IPS-18a (cell line): ENCODE measurements at regions not wholly inside any gene's neighbourhood (a gene's known extent, or its start where the extent isn't known, plus 50 kb on each side); places are given as distances from the start of the nearest gene placed in this dataset.
"Not testable (repeated sequence)": the region's sequence is repeated elsewhere in the genome, so short reads cannot be mapped to it uniquely, and the experiment has no call there.

Experiments
- H3K27ac ChIP-seq: one replicate; pipeline ENCODE4 v1.5.1; 2013; ENCODE audit warnings: low read length
- H3K27me3 ChIP-seq: one replicate; pipeline ENCODE4 v1.6.1; 2013; ENCODE audit warnings: mild to moderate bottlenecking, low read length; ENCODE audit not compliant: control insufficient read depth, insufficient read depth
- H3K36me3 ChIP-seq: one replicate; pipeline ENCODE4 v1.6.1; 2013; ENCODE audit warnings: low read depth, low read length; ENCODE audit not compliant: control insufficient read depth
- H3K4me1 ChIP-seq: one replicate; pipeline ENCODE4 v1.6.1; 2013; ENCODE audit warnings: low read depth, low read length; ENCODE audit not compliant: control insufficient read depth
- H3K4me3 ChIP-seq: one replicate; pipeline ENCODE4 v1.5.1; 2013; ENCODE audit warnings: low read length
- H3K9ac ChIP-seq: one replicate; pipeline ENCODE4 v1.6.1; 2013; ENCODE audit warnings: mild to moderate bottlenecking, low read length, moderate library complexity
- H3K9me3 ChIP-seq: one replicate; pipeline ENCODE4 v1.6.1; 2013; ENCODE audit warnings: low read depth, low read length; ENCODE audit not compliant: control insufficient read depth

- Histone ChIP-seq H3K36me3 (no peaks in the 10 kb centered on the region), H3K4me3 (no peak overlapping the region), H3K27me3 (no peaks in the 10 kb centered on the region)
Measured at GRCh38 chr22:27251563-27251962, 550.0 kb downstream of the MN1 start.

GRCh38 chr22:27252282-27253049 lies 549.1 kb downstream of the MN1 start:
- Histone ChIP-seq H3K27ac (no peak overlapping the region), H3K4me1 (peaks cover 7% of the 10 kb centered on the region), H3K9ac (no peak overlapping the region), H3K9me3 (no peaks in the 10 kb centered on the region), H3K4me3 (no peak overlapping the region), H3K36me3 (no peaks in the 10 kb centered on the region), H3K27me3 (no peaks in the 10 kb centered on the region)

More at GRCh38 chr22:27251563-27251962, 550.0 kb downstream of the MN1 start:
- H3K27ac ChIP-seq = no peak overlapping the region
- H3K9ac ChIP-seq = no peak overlapping the region
- no peaks in the 10 kb centered on the region for H3K9me3 ChIP-seq
- H3K4me1 ChIP-seq = peaks cover 9% of the 10 kb centered on the region

GRCh38 chr22:27253108-27253902 lies 548.3 kb downstream of the MN1 start:
- Histone ChIP-seq H3K9ac (no peak overlapping the region), H3K4me3 (no peak overlapping the region), H3K27ac (no peak overlapping the region)

GRCh38 chr22:27254063-27254462 lies 547.5 kb downstream of the MN1 start:
- H3K36me3 ChIP-seq, H3K4me3 ChIP-seq, H3K9ac ChIP-seq, H3K27me3 ChIP-seq, H3K27ac ChIP-seq, H3K4me1 ChIP-seq, H3K9me3 ChIP-seq: not testable (repeated sequence)

More at GRCh38 chr22:27253108-27253902, 548.3 kb downstream of the MN1 start:
- H3K4me1 ChIP-seq = no peaks in the 10 kb centered on the region
- no peaks in the 10 kb centered on the region for H3K9me3 ChIP-seq
- H3K36me3 ChIP-seq = no peaks in the 10 kb centered on the region
- H3K27me3 ChIP-seq = no peaks in the 10 kb centered on the region

- H3K27ac ChIP-seq = no peak overlapping the region
- no peak overlapping the region for H3K4me3 ChIP-seq
- no peak overlapping the region for H3K9ac ChIP-seq
- H3K36me3 ChIP-seq = no peaks in the 10 kb centered on the region
- H3K4me1 ChIP-seq = peaks cover 7% of the 10 kb centered on the region
- no peaks in the 10 kb centered on the region for H3K27me3 ChIP-seq
- no peaks in the 10 kb centered on the region for H3K9me3 ChIP-seq
Measured at GRCh38 chr22:27255580-27255979, 546.0 kb downstream of the MN1 start.

- H3K36me3 ChIP-seq = no peaks in the 10 kb centered on the region
- H3K4me3 ChIP-seq = no peak overlapping the region
- no peak overlapping the region for H3K9ac ChIP-seq
- peaks cover 7% of the 10 kb centered on the region for H3K4me1 ChIP-seq
- no peaks in the 10 kb centered on the region for H3K27me3 ChIP-seq
- H3K9me3 ChIP-seq = no peaks in the 10 kb centered on the region
- H3K27ac ChIP-seq = no peak overlapping the region
Measured at GRCh38 chr22:27257987-27258386, 543.6 kb downstream of the MN1 start.

GRCh38 chr22:27258616-27259172 lies 542.9 kb downstream of the MN1 start:
- Histone ChIP-seq H3K4me1 (peaks cover 7% of the 10 kb centered on the region), H3K27ac (no peak overlapping the region), H3K36me3 (no peaks in the 10 kb centered on the region), H3K27me3 (no peaks in the 10 kb centered on the region), H3K4me3 (no peak overlapping the region), H3K9me3 (no peaks in the 10 kb centered on the region), H3K9ac (no peak overlapping the region)

- H3K27me3 ChIP-seq = no peaks in the 10 kb centered on the region
- H3K9ac ChIP-seq = no peak overlapping the region
- H3K9me3 ChIP-seq = no peaks in the 10 kb centered on the region
- peaks cover 7% of the 10 kb centered on the region for H3K4me1 ChIP-seq
- no peak overlapping the region for H3K27ac ChIP-seq
- no peaks in the 10 kb centered on the region for H3K36me3 ChIP-seq
- H3K4me3 ChIP-seq = no peak overlapping the region
Measured at GRCh38 chr22:27259433-27259832, 542.1 kb downstream of the MN1 start.

- no peak overlapping the region for H3K4me3 ChIP-seq
- no peak overlapping the region for H3K27ac ChIP-seq
- H3K36me3 ChIP-seq = no peaks in the 10 kb centered on the region
- H3K4me1 ChIP-seq = peaks cover 7% of the 10 kb centered on the region
- no peak overlapping the region for H3K9ac ChIP-seq
- no peaks in the 10 kb centered on the region for H3K27me3 ChIP-seq
- H3K9me3 ChIP-seq = no peaks in the 10 kb centered on the region
Measured at GRCh38 chr22:27260087-27260698, 541.4 kb downstream of the MN1 start.

GRCh38 chr22:27262361-27262760 lies 539.2 kb downstream of the MN1 start:
- no peaks in the 10 kb centered on the region for H3K9me3 ChIP-seq
- no peaks in the 10 kb centered on the region for H3K27me3 ChIP-seq
- H3K36me3 ChIP-seq = no peaks in the 10 kb centered on the region
- H3K4me3 ChIP-seq = no peak overlapping the region
- H3K4me1 ChIP-seq = peaks cover 7% of the 10 kb centered on the region
- no peak overlapping the region for H3K9ac ChIP-seq
- H3K27ac ChIP-seq = no peak overlapping the region

GRCh38 chr22:27264184-27264583 lies 537.4 kb downstream of the MN1 start:
- Histone ChIP-seq H3K36me3 (no peaks in the 10 kb centered on the region), H3K9me3 (no peaks in the 10 kb centered on the region), H3K4me3 (no peak overlapping the region), H3K27ac (no peak overlapping the region), H3K9ac (no peak overlapping the region), H3K27me3 (no peaks in the 10 kb centered on the region), H3K4me1 (peaks cover 7% of the 10 kb centered on the region)
